GM18519 (cell line): ENCODE measurements at regions not wholly inside any gene's neighbourhood (a gene's known extent, or its start where the extent isn't known, plus 50 kb on each side); places are given as distances from the start of the nearest gene placed in this dataset.

Experiments used
- ATAC-seq: cut with Tn5 transposase; IDR thresholded peaks from one replicate; pipeline ENCODE4 v1.9.1; 2021; ENCODE audit warnings: mild to moderate bottlenecking, moderate library complexity; ENCODE audit not compliant: unreplicated experiment, low FRiP score

GRCh38 chr17:55829995-55830612, 79.3 kb downstream of the PCTP start:
- no peak for ATAC-seq

- no peak for ATAC-seq
Measured at GRCh38 chr17:55830699-55831471, 80.0 kb downstream of the PCTP start.

DNA sequence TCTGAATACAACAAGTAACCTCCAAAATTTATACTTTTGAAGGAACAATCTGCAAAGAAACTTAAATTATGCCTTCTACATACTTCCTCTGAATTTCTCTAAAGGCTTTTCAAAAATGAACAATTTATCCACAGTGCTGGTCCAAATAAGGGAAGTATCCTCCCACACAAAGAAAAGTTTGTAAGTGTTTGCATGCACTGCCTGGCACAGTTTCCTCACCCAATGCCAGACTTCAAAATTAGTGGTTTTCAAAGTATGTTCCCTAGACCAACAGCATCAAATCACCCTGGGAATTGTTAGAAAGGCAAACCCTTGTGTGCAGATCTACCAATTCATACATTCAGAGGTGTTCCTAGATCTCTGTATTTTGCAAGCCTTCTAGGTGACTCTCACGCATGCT, 82.5 kb downstream of the PCTP start:
- no peak for ATAC-seq

DNA sequence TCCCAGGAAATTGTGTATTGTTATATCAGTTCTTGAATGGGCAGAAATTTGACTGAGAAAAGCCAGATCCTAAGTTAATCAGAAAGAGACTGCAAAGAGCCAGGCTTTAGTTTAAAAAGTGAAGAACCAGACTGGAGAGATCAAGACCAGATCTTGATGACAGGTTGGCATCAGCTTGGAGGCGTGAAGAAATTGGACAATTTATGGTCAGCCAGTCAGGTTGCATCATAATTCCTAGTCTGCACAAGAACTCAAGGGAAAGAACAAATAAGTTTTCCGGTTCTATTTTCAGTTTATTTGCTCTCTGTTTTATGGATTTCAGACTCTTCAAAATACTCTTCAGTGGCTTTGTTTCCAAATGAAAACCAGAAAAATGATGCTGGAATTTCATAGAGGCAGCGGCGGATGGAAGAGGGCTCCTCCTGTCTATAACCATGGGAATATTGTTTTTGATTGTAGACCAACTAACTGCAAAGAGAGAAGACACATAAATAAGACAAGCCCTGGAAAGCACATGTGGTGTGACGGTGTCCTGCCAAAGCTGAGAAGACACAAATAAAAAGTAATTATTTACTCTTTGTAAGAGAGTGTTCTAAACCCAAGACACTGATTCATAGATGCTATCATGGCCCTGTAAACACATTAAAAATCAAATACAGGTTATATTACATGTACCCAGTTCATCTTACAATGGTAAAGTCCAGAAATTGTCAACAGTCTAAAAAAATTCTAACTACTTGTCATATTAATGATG, 91.7 kb downstream of the PCTP start:
- no peak for ATAC-seq

GRCh38 chr17:55843785-55844184, 92.9 kb downstream of the PCTP start:
- no peak for ATAC-seq

DNA sequence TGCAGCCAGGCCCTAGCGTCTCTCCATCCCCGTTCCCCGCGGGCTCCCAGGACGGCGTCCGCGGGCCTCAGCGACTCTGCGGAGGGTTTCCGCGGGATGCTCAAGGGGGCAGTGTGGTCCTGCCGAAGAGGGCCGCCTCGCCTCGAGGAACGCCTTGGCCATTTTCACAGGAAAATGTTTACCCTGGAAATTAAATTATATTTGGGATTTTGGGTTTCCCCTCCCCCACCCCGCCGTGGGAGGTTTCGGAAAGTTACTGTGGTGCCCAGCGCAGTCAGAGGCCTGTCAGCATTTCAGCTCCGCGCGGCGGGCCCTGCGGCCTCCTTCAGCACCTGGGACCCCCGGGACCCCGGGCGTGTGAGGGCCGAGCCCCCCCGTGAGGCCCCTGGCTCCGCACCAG, 94.5 kb downstream of the PCTP start:
- no peak for ATAC-seq

- no peak for ATAC-seq
Measured at GRCh38 chr17:55846745-55847144, 95.9 kb downstream of the PCTP start.

- peak; percentile 62 for ATAC-seq
Measured at GRCh38 chr17:55852734-55853133, 101.9 kb downstream of the PCTP start.

- no peak for ATAC-seq
Measured at GRCh38 chr17:55859301-55859795, 108.5 kb downstream of the PCTP start.

DNA sequence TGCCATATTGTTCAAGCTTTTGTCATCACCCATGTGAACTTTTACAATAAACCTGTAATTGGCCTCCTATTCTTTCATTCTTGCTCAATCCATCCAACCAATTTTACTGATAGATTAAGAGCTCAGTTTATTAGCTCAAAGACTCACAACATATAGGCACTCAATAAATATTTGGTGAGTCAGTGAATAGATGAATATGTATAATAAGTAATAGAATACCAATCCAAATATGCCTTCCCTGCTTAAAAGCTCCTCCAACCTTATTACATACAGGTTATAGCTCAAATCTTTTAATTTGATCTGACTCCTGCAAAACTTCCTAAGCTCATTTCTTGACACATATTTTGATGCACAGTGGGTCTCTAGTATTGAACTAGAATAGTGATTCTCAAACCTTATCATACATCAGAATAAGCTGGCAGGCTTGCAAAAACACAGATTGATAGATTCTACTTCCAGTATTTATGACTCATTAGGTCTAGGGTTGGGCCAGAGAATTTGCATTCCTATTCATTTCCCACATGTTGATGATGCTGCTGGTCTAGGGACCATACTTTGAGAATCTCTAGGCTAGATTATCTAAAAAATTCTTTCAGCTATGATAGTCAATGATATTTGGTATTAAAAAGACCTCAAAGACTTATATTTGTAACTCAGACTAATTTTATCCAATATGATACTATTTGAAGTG, 114.4 kb downstream of the PCTP start:
- no peak for ATAC-seq

- no peak for ATAC-seq
Measured at GRCh38 chr17:55870044-55870443, 119.2 kb downstream of the PCTP start.

DNA sequence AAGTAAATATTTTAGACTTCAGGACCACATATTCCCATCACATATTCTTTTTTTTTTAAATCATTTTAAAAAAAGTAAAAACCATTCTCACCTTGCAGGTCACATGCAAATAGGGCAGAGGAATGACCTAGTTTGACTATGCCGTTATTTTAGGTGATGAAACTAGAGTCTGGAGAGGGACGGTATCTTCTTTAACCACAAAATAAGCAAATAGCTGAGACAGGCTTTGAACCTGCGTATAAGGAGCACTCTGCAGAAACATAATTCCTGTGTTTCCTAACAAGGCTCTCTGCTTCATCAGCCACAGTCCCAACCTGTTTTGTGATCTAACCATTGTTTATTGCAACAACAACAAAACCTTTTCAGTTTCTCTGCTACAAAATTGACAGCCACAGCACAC, 121.5 kb downstream of the PCTP start:
- ATAC-seq = peak; percentile 71

DNA sequence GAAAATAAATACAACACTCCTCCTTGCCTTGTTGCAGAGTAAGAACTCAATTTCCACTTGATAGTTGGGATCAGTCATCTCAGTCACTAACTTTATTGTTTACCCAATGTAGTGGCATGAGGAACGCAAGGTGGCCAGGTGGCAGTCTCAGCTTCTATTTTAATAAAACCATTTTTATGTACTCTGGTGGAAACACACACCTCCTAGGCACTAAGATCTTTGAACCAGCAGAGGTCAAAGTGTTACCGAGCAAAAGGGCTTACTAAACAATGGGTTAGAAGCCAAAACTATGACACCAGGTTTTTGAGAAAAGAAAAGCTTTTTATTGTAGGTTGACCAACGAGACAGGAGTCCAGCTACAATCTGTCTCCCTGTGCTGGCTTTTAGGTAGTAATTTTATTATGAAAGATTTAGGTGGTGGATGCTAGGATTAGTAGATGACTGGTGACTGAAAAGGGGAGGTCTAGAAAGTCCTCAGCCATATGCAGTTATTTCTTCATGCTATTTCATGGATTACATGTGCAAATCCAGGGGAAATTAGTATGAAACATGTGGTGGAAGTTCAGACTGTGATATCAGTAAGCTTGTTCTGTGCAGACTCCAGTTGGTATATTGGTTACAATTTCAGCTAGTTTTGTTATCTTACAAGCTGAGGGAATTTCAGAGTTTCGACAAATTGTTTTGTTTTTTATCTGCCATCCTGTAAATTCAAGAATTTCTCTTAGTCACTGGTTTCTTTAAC, 122.3 kb downstream of the PCTP start:
- ATAC-seq = no peak

- no peak for ATAC-seq
Measured at GRCh38 chr17:55883149-55883548, 132.3 kb downstream of the PCTP start.

- no peak for ATAC-seq
Measured at GRCh38 chr17:55887531-55887930, 136.7 kb downstream of the PCTP start.

GRCh38 chr17:55889271-55889670, 138.4 kb downstream of the PCTP start:
- ATAC-seq = no peak

DNA sequence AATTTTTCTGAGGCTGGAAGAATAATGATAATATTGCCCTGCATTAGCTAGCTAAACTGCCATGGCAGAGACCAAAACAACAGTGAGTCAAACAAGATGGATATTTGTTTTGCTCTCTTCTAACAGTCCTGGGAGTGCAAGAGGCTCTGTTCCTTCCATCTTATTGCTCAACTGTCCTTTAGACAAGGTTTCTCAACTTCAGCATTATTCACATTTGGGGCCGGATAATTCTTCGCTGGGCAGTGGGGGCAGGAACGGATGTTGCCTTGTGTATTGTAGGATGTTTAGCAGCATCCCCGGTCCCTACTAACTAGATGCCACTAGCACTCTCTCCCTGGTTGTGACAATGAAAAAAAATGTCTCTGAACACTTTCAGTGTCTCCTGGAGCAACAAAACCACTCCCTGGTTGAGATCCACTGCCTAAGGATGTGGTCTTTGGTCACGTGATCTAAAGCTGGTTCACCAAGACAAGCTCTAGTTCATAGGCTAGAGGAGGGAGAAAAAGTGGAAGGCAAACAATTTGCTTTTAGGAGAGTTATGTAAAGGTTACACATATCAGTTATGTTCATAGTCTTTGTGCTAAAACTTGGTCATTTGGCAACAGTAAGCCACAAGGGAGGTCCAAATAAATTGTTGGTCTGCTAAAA, 144.4 kb downstream of the PCTP start:
- ATAC-seq = no peak

GRCh38 chr17:55897301-55897700, 146.4 kb downstream of the PCTP start:
- ATAC-seq = no peak

- no peak for ATAC-seq
Measured at GRCh38 chr17:55898195-55898594, 147.3 kb downstream of the PCTP start.

GRCh38 chr17:55900188-55900587, 149.3 kb downstream of the PCTP start:
- ATAC-seq = no peak
